ENCODE measurements at regions not wholly inside any gene's neighbourhood (a gene's known extent, or its start where the extent isn't known, plus 50 kb on each side); places are given as distances from the start of the nearest gene placed in this dataset.
"Not testable (repeated sequence)": the region's sequence is repeated elsewhere in the genome, so short reads cannot be mapped to it uniquely, and the experiment has no call there.

- no peak for DNase-seq
Observed at GRCh38 chr14:89485264-89485663, 68.2 kb upstream of the FOXN3 start.

GRCh38 chr14:89484051-89484844 is 67.2 kb upstream of the FOXN3 start:
- DNase-seq = peak; percentile 74 to 80

DNA sequence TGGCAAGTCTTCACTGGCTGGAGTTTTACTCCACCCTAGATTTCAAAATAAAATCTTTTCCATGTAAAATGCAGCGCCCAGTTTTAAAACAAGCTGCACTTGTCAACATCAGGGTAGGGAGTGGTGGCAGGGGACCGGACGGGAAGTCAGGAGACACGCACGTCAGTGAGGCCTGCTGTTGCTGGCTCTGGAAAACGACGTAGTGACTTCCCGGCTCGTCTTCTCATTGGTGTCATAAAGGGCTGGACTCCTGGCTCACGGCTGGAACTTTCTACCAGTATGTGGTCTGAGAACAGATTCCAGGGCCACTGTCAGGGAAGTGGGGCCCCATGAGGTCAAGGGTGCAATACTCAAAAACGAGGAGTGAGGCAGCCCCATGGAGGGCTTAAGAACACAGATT is 64.2 kb upstream of the FOXN3 start:
- no peak for DNase-seq

DNA sequence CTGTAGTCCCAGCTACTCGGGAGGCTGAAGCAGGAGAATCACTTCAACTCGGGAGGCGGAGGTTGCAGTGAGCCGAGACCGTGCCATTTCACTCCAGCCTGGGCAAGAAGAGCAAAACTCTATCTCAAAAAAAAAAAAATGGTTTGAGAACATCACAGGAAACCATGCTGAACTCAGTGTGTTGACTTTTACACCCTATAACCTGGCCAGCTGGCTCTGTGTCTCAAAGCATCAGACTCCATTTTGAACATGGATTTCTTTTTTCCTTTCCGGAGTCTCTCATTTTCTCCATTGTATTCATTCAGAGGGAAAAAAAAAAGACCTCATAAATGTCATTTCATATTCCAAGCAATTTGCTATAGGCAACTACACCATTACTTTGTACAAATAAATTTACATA is 63.2 kb upstream of the FOXN3 start:
- no peak for DNase-seq

GRCh38 chr14:89479802-89480201 is 62.8 kb upstream of the FOXN3 start:
- peak; percentile 50 to 71 for DNase-seq

DNA sequence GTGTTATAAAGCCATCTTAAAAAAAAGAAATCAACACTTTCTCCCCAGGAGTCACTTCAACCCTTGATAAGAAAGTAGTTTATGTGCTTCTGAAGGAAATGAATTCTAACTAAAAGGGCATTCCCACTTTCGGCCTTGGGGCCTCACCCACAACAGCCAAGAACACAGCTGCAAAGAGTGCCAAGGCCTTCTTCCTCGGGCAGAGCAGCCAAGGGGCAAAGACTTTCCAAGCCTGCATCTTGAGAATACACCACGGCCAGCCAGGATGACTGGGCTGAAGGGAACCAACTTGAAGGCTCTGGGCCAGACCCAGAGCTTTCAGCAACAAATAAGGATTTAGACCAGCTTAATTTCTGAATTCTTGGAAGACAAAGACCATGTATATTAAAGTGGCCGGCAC is 60.4 kb upstream of the FOXN3 start:
- no peak for DNase-seq

- DNase-seq = no peak
Observed at GRCh38 chr14:89476354-89476896, 59.4 kb upstream of the FOXN3 start.

DNA sequence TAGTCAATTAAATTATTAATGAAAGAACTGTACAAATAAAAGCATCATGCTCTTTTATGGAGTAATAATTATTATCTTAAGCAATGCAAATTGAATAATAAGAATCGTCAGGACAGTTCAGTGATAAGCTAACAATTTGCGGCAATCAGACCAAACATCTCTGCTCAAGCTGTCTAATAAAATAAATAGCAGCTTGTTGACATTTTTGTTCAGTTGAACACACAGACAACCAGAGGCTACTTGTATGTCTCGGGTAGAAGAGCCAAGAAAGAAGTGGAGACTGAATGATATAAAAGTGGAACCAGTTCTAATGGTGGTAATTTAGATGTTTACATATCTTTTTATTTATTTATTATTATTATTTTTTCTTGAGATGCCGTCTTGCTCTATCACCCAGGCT is 57.4 kb upstream of the FOXN3 start:
- DNase-seq = no peak

GRCh38 chr14:89473989-89474388 is 57.0 kb upstream of the FOXN3 start:
- no peak for DNase-seq

- DNase-seq = no peak
Observed at GRCh38 chr14:89473569-89473968, 56.5 kb upstream of the FOXN3 start.

DNA sequence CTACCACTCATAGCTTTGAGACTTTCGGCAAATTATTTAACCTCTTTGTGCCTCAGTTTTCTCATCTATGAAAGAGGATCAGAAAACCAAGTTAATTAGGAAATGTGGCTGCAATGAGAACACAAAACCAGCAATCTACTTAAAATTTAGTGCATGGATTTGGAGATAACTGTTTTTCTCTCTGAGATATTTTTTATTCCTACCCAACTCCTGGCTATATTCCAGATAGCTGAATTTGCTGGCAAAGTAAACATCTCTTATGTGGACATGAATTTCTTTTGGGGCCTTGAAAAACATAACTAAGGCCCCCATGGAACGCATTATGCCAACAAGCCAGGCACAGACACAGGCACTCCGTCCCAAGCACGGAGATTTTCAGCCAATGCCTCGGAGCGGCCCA is 53.4 kb upstream of the FOXN3 start:
- no peak for DNase-seq

DNA sequence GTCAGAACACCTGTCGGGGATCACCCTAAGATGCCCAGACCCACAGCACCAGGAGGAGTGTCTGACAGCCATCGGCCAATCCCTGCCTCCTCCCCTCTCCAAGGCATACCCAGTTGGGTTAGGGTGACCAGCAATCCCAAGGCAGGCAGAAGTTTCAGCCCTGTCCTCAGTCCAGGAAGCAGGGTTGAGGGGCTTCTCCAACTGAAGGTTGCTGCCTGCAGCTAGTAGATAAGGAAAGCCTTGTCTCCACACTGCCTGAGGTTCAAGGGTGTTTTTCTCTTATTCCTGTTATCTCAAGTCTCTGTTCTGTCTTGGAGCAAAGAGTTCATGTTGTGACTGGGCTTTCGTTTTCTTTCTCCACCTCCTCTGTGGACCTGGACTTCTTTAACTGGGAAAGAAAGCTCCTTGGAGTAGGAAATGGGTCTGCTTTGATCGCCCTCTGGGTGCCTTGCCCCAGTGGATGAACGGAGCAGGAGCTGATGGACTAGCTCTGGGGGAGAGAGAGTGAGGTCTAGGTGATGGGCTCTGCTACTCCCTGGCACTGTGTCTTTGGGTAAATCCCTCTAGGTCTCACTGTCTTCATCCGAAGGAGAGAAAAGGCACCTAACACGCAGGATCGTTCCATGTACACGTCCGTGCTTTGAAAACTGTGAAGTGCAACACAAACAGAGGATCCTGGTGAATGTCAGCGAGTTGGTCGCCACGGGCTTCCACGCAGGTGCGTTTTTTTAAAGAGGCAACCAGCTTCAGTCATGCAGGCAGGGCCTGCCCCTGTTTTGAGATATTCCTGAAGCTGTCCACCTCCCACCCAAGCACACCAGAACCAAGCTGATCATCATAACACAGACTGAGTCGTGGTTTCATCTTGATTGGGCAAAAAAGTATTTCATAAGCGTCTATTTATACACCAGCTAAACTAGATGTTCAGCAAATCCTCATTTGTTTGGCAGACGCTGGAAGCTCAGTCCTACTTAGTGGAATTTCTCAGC is 52.5 kb upstream of the FOXN3 start:
- no peak for DNase-seq

- DNase-seq = no peak
Observed at GRCh38 chr14:89468566-89468965, 51.5 kb upstream of the FOXN3 start.

GRCh38 chr14:89468030-89468429 is 51.0 kb upstream of the FOXN3 start:
- DNase-seq = not testable (repeated sequence)

DNA sequence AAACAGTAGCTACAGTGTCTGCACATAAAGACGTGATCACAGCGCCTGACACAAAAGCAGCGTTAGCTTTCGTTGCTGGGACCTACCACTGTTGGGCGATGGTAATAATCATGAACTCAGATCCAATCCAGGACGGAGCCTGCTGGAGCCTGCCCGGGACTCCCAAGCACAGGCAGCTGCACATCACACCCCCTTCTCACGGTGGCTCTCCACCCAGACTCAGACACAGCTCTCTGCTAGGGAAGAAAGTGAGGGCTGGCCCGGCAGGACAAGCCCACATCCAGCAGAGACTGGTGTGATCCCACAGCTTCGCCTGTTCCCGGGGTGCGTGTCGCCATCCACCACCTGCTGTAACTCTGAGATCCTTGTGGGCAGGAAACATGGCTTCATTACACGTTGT is 49.9 kb upstream of the FOXN3 start:
- DNase-seq = no peak
